ENCODE measurements at regions not wholly inside any gene's neighbourhood (a gene's known extent, or its start where the extent isn't known, plus 50 kb on each side); places are given as distances from the start of the nearest gene placed in this dataset.

DNA sequence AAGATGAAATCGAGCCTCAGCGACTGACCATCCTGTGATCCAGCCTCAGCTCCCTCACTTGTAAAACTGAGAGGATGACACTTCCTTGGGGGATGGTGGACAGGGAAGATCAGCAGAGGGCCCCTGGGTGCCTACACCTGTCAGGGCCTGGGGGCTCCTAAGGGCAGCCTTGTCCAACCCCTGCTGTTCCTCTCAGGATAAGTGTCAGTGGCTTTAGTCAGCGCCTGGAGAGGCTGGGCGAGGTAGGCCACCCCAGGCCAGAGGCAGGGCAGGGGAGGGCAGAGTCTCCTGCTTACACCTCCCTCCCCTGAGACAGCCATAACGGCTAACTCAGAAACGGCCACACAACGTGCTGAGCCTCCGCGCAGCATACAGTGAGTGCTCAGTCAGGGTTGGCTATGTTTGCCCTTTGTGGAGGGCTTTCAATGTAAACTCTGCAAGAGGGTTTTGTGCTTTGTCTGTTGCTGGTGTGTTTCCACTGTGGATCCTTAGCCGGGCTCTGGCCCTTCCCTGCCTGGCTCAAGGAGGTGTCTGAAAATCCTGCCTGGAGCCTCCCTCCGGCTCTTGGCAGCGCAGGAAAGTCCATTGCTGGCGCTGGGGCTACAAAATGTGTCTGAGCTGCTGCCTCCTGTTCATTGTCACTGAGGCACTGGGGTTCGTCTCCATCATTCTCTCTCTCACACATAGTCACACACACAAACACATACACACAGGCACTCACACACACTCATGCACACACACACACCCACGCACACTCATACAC, 588.4 kb downstream of the PTPRU start:
- in situ Hi-C loops (cut with HindIII; ENCODE audit: extremely low pct_ligation_motif_present, low pct_unique_long_range_greater_than_20kb) (no loop called here), intact Hi-C loops (cut with micrococcal nuclease; ENCODE audit: unreplicated experiment) (no loop called here)
- H2AFZ ChIP-seq (ENCODE audit: low read length): no peak overlapping the region
- DNase-seq (ENCODE audit: low spot score) (no peak), FAIRE-seq (no peak), ATAC-seq (no peak)
- no peak overlapping the region for H3K4me3 ChIP-seq (replicated peaks in 1 of 3; ENCODE audit: insufficient read depth in 1 of 3, low read depth in 2 of 3, low read length in 3 of 3)
- no peaks in the 10 kb centered on the region for H3K9me3 ChIP-seq (ENCODE audit: low read length)
- no peak overlapping the region for H3K4me2 ChIP-seq (ENCODE audit: low read depth, low read length)
- CTCF ChIA-PET (ENCODE audit: low intra/inter-chr PET ratio, low total read pairs): no interaction called here
- peaks cover 0 to 17% of the 10 kb centered on the region in 2 experiments; a peak in 3 of 5 replicates for H3K27me3 ChIP-seq (ENCODE audit: control insufficient read depth in 1 of 2, insufficient read depth in 2 of 2, low read length in 2 of 2)
- H3K36me3 ChIP-seq (replicated peaks in 1 of 2; ENCODE audit: control insufficient read depth in 1 of 2, insufficient read depth in 2 of 2, low read length in 2 of 2): no peaks in the 10 kb centered on the region
- no peak overlapping the region for H3K27ac ChIP-seq (ENCODE audit: extremely low read length, insufficient read depth, low read length)
- 69% methylated on average over 5 of the region's 15 CpGs for WGBS (ENCODE audit: low lambda C conversion rate)
- no peaks in the 10 kb centered on the region for H3K79me2 ChIP-seq (ENCODE audit: insufficient read depth, low read length)
- POLR2A ChIA-PET: no interaction called here
- H4K20me1 ChIP-seq (ENCODE audit: insufficient read depth, low read length): no peaks in the 10 kb centered on the region
- no peak overlapping the region for H3K9ac ChIP-seq (ENCODE audit: insufficient read depth, low read depth, low read length)
- BruUV-seq (replicated peaks): no TSS peak
- H3K4me1 ChIP-seq (ENCODE audit: insufficient read depth, low read length): no peaks in the 10 kb centered on the region
- TF ChIP-seq KMT2A (CRISPR knock-in tag; IDR thresholded peaks at IDR 0.05) (no peak), ZIK1 (CRISPR knock-in tag; IDR thresholded peaks at IDR 0.05; ENCODE audit: borderline replicate concordance, low read depth) (no peak), RORA (CRISPR knock-in tag; IDR thresholded peaks at IDR 0.05) (no peak), PTBP1 (IDR thresholded peaks at IDR 0.05; ENCODE audit: low read depth, low read length, poor library complexity, severe bottlenecking) (no peak)
- TF ChIP-seq, protein P1, sequence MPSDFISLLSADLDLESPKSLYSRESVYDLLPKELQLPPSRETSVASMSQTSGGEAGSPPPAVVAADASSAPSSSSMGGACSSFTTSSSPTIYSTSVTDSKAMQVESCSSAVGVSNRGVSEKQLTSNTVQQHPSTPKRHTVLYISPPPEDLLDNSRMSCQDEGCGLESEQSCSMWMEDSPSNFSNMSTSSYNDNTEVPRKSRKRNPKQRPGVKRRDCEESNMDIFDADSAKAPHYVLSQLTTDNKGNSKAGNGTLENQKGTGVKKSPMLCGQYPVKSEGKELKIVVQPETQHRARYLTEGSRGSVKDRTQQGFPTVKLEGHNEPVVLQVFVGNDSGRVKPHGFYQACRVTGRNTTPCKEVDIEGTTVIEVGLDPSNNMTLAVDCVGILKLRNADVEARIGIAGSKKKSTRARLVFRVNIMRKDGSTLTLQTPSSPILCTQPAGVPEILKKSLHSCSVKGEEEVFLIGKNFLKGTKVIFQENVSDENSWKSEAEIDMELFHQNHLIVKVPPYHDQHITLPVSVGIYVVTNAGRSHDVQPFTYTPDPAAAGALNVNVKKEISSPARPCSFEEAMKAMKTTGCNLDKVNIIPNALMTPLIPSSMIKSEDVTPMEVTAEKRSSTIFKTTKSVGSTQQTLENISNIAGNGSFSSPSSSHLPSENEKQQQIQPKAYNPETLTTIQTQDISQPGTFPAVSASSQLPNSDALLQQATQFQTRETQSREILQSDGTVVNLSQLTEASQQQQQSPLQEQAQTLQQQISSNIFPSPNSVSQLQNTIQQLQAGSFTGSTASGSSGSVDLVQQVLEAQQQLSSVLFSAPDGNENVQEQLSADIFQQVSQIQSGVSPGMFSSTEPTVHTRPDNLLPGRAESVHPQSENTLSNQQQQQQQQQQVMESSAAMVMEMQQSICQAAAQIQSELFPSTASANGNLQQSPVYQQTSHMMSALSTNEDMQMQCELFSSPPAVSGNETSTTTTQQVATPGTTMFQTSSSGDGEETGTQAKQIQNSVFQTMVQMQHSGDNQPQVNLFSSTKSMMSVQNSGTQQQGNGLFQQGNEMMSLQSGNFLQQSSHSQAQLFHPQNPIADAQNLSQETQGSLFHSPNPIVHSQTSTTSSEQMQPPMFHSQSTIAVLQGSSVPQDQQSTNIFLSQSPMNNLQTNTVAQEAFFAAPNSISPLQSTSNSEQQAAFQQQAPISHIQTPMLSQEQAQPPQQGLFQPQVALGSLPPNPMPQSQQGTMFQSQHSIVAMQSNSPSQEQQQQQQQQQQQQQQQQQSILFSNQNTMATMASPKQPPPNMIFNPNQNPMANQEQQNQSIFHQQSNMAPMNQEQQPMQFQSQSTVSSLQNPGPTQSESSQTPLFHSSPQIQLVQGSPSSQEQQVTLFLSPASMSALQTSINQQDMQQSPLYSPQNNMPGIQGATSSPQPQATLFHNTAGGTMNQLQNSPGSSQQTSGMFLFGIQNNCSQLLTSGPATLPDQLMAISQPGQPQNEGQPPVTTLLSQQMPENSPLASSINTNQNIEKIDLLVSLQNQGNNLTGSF (CRISPR knock-in tag; IDR thresholded peaks at IDR 0.05): no peak
- TF ChIP-seq, protein P2, sequence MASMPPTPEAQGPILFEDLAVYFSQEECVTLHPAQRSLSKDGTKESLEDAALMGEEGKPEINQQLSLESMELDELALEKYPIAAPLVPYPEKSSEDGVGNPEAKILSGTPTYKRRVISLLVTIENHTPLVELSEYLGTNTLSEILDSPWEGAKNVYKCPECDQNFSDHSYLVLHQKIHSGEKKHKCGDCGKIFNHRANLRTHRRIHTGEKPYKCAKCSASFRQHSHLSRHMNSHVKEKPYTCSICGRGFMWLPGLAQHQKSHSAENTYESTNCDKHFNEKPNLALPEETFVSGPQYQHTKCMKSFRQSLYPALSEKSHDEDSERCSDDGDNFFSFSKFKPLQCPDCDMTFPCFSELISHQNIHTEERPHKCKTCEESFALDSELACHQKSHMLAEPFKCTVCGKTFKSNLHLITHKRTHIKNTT (CRISPR knock-in tag; IDR thresholded peaks at IDR 0.05): no peak
- TF ChIP-seq, protein P3, sequence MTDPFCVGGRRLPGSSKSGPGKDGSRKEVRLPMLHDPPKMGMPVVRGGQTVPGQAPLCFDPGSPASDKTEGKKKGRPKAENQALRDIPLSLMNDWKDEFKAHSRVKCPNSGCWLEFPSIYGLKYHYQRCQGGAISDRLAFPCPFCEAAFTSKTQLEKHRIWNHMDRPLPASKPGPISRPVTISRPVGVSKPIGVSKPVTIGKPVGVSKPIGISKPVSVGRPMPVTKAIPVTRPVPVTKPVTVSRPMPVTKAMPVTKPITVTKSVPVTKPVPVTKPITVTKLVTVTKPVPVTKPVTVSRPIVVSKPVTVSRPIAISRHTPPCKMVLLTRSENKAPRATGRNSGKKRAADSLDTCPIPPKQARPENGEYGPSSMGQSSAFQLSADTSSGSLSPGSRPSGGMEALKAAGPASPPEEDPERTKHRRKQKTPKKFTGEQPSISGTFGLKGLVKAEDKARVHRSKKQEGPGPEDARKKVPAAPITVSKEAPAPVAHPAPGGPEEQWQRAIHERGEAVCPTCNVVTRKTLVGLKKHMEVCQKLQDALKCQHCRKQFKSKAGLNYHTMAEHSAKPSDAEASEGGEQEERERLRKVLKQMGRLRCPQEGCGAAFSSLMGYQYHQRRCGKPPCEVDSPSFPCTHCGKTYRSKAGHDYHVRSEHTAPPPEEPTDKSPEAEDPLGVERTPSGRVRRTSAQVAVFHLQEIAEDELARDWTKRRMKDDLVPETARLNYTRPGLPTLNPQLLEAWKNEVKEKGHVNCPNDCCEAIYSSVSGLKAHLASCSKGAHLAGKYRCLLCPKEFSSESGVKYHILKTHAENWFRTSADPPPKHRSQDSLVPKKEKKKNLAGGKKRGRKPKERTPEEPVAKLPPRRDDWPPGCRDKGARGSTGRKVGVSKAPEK (CRISPR knock-in tag; IDR thresholded peaks at IDR 0.05; ENCODE audit: borderline replicate concordance): no peak
